ENCODE measurements at regions not wholly inside any gene's neighbourhood (a gene's known extent, or its start where the extent isn't known, plus 50 kb on each side); places are given as distances from the start of the nearest gene placed in this dataset.
"Not testable (repeated sequence)": the region's sequence is repeated elsewhere in the genome, so short reads cannot be mapped to it uniquely, and the experiment has no call there.

DNA sequence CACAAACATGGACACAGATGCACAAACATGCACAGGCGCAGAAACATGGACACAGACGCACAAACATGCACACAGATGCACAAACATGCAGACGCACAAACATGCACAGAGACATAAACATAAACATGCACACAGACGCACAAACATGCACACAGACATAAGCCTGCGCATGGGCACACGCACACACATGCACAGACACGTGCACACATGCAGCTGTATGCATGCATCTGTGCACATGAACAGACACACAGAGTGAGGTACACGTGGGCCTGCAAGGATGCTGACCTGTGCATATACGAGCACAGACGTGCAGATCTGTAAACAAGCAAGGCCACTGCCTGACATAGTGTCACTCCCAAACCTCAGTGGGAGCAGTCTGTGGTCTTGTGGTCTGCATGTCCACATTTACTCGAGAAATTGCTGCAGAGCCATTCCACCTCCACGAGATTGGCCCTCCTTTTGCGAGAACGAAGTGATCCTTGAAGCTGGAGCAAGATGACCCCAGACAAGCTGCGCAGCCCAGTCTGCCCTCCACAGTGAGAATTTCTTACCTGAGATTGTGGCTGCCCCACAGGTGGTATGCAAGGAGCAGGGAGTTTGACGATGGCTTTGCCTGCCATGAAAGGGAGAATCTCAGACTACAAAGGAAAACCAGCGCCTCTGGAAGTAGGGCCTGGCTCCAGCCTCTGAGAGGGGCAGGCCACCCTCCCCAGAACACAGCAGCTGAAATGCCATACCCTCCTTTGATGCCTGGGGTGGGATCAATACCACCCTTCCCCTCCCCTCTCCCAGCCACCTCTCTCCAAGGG lies 299.9 kb downstream of the BRD1 start:
- DNase-seq (ENCODE audit: low read depth in 2 of 2) = no peak

DNA sequence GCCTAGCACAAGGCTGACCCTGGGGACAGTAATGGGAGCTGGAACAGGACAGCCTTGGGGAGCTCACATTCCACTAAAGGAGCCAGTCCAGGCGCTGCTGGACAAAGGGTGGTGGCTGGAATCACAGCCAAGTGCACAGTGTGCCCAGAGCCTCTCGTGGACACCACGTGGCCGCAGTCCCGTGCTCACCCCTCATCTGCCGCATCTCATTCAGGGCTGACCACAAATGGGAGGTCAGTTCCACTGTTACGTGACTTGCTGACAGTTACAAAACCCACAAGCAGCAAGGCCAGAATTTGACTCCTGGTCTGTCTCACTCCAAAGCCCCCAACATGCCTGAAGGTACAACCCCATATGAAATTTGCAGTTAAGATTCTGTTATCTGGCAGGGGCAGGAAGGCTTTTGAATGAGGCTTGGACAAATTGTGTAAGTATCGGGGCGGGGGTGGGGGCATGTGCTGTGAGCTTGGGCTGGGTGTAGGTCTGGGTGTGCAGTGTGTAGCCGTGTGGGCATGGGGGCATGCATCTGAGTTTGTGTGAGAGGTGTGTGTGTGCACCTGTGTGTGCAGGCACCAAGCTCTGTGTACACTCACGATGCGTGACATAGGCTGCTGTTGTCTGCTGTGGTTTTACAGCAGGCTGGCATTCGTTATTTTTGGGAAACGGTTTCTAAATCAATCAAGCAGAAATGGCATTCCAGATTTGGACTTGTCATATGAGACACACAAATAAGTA lies 301.7 kb downstream of the BRD1 start:
- DNase-seq (ENCODE audit: low read depth in 2 of 2) = no peak

DNA sequence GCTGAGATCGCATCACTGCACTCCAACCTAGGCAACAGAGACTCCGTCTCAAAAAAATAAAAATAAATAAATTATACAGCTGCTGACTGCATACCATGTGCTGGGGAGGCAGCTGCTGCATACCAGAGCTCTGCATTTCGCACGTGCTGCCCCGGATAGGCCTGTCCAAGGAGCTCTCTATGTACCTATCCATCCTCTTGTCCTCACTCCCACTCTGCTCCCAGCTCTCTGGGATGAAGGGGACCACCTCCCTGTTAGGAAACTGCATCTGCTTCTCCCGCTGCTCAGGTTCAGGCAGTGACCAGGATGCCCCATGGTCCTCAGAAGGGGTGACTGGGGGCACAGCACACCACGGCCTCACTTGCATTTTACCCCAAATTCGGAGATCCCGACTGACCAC lies 302.3 kb downstream of the BRD1 start:
- DNase-seq (ENCODE audit: low read depth in 2 of 2) = no peak

DNA sequence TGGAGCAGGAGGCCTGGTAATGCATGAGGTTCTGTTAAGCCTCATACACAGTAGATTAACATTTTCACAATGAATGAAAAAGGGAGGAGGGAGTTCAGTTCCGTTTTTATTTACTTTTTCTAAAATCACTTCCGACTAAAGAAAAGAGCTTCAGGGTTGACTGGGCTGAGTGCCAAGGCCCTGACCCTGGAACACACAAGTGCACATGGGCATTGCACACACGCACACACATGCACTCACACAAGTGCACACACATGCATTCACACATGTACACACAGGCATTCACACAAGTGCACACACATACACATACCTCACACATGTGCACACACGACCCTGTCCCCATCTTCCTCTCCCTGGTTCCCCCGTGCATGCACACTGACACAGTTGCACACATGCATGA lies 303.3 kb downstream of the BRD1 start:
- DNase-seq (ENCODE audit: low read depth in 2 of 2) = no peak

DNA sequence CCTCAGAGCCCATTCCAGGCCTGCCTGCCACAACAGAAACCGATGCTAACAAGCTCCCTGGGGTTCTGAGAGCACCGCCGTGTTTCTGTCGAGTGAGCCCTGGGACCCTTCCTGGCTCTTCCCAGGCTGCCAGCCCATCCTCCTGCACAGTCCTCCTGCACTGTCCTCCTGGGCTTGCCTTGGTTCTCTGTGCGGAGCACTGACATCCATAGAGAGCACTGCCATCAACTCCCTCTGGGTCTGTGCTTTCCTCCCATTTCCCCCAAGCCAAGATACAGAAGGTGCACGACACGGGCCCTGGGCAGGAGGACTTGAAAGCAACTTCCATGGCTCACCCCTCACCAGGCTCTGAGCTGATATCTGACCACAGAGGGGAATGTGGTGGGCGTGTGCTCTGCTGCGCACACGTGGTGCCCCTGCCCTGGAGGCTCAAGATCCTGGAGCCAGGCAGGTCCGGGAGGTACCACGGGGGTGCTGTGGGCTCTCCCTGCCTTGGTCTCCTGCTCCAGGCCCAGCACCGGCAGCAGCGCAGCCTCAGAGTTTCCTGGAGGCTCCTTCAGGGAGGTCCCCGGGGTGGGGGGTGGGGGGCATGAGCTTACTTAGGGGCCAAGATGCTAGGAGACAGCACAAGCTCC lies 304.2 kb downstream of the BRD1 start:
- no peak for DNase-seq (ENCODE audit: low read depth in 2 of 2)

DNA sequence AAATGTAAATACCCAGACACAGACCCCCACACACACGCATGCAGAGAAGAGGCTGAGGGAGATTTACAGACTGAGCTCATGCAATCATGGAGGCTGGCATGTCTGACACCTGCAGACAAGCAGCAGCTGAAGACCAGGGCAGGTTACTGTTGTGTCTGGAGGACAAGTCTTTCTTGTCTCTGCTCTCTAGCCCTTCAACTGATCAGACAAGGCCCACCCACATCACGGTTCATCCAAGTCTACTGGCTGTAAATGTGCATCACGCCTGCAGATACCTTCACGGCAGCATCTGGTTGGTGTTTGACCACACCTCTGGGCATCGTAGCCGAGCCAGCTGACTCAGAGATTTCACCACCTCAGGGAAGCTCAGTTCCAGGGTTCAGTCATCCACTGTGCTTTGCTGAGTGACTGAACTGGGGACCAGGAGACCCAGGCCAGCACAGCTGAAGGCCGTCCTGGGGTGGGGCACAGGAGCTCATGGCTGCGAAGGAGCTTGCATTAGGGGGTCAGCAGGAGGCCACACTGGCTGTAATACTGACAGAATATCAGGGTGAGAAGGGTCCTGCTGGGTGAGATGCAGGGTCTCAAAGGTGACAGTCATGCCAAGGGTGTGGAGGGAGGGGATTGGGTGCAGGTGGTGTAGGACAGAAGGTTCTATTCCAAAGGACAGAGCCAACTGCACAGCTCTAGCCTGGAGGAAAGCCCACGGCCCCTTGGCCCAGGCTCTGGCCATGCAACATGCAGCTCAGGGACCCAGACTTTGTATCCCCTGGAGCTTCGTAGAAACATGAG lies 304.9 kb downstream of the BRD1 start:
- DNase-seq (ENCODE audit: low read depth in 2 of 2) = no peak

DNA sequence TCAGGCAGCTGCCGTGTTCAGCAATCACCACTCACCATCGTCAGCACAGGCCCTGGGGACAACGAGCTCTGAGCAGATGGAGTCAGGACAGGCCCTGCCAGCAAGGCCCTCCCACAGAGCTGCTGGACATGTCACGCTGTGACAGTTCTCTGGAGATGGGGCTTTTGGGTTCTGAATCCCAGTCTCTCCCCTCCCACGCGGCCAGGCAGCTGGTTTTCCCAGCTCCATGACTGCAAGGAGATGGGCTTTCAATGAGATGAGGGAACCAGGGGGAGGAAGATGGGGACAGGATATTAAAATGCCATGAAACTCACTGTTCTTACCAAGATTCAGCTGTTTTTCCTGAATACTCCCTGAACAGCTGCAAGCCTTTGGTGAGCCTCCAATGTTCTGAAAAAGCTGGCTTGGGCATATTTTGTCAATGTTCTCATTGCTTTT lies 305.9 kb downstream of the BRD1 start:
- no peak for DNase-seq (ENCODE audit: low read depth in 2 of 2)

DNA sequence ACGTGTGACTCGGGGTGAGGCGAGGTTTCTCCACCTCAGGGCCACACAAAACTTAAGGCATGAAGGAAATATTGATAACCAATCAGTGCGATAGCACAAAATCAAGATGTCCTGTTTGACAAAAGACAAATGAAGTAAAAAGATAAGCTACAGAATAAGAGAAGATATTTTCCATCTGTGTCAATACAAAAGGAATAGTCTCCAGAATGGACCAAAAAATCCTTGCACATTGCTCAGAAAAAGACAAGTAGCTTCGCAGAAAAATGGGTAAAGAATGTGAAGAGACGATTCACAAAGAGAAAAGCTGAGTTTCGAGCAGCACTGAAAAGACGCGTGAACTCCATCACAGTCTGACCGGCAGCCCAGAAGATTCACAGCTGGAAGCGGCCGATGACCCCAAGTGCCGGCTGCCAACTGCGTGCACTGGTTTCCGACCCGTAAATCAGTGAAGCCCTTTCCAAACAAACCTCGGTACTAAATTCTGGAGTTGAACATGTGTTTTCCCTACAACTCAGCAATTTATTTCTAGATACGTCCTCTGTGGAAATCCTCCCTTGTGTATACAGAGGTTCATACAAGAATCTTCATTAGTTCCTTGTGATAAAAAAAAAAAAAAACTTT lies 308.4 kb downstream of the BRD1 start:
- DNase-seq (ENCODE audit: low read depth in 2 of 2) = no peak

DNA sequence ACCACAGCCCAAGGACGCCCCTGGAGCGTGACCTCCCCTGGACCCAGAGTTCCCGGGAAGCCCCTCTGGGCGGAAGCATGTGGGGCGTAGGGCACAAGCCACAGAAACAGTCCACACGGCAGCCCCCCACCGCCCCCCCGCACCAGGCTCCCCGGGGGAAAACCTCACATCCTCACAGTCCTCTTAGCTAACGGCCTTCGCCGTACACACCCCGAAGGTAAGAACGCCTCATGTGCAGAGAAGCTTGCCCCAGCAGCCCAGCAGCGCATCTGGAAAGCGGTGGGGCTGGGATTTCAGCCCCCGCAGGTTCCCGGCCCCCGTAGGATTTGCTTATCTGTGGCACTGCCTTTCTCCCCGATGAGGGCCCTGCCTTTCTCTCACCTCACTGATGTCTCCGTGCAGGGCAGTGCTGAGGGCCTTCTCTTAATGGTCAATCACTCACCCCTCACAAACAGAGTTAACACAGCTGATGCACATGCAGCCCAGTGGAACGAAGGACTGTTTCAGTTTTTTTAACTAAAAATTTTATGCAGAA lies 309.2 kb downstream of the BRD1 start:
- no peak for DNase-seq (ENCODE audit: low read depth in 2 of 2)

DNA sequence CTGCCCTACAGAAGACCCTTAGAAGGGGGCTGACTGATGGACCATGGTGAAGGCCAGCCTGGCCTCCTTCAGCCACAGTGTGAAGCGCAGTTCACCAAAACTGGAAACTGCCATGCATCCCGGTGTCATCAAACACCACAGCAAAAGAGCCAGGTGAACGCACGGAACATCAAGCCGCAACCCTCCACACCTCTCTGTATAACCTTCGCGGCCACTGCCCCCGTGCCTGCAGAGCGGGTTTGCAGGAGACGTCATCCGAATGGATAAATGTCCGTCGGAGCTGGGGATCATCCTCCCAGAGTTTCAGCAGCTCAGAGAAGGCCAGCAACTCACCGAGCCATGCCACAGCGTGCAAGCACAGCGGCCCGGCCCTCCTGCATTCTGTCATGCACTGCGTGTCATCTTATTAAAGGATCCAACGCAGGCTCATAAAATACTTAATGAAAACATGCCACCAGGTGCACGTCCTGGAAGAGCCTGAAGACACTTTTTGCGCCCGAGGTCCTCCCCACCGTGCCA lies 309.9 kb downstream of the BRD1 start:
- no peak for DNase-seq (ENCODE audit: low read depth in 2 of 2)

DNA sequence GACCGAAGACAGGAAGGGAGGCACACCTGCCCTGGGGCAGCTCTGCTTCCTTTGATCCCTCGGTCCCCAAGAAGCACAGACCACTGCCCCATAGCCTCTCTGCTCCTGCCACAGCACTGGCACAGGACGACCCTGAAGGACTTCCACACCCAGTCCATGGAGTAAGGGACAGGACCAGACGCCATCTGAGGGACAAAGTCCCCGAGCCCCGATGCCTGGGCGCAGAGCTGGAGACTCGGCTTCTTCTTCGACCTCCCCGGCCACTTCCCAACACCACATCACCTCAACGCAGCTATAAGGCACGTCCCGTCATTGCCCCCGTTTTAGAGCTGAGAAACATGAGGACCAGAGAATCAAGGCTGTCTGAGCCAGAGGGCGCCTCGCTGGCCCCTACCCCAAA lies 310.5 kb downstream of the BRD1 start:
- no peak for DNase-seq (ENCODE audit: low read depth in 2 of 2)

DNA sequence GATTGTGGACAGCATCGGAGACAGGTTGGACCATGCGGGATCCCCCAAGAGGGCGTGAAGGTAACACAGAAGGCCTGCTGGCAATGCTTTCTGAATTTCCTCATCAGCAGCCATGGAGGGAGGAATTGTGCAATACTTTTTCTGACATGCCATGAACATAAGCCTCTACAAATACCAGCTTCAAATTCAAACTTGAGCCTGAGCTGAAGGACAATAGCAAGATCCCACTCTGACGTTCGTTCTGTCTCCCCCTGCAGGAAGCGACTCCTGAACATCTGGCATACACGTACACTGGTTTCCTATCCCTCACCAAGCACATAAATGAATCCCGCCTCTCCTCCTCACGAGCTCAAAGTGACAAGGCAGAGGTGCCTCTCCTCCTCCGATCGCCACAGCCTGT lies 312.2 kb downstream of the BRD1 start:
- DNase-seq (ENCODE audit: low read depth in 2 of 2) = no peak

DNA sequence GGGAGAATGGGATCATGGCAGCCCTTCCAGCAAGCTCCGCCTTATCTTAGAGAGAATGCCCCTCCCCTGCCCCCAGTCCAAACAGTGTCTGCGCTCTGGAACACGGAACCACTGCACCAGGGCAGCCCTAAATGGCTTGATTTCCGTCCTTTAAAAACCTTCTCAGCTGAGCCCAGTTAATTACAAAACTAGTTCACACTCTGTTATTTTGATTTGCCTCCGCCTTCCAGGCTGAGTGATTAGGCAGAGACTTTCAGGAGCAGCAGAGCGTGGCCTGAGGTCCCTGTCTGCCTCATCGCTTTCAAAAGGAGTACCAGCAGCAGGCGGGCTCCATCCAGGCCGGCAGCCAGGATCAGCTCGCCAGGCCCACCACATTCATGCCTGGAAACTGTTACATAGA lies 313.0 kb downstream of the BRD1 start:
- no peak for DNase-seq (ENCODE audit: low read depth in 2 of 2)

DNA sequence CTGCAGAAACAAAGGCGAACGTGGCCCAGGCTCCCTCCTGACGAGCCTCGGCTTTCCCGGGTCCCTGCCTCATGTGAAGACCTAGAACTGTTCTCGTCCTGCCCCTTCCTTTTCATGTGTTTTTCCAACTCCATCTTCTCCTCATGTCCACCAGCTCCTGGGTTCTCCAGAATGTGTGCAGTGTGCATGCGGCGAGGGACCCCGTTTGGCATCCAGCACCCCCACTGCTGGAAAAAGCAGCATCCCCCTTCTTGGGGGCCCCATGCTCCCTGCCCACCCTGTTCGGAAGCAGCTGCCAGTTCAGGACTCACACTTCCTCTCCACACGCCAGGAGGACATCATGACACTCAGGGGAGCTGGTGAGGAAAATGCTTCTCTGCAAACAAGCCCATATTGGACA lies 313.5 kb downstream of the BRD1 start:
- DNase-seq (ENCODE audit: low read depth in 2 of 2) = no peak

DNA sequence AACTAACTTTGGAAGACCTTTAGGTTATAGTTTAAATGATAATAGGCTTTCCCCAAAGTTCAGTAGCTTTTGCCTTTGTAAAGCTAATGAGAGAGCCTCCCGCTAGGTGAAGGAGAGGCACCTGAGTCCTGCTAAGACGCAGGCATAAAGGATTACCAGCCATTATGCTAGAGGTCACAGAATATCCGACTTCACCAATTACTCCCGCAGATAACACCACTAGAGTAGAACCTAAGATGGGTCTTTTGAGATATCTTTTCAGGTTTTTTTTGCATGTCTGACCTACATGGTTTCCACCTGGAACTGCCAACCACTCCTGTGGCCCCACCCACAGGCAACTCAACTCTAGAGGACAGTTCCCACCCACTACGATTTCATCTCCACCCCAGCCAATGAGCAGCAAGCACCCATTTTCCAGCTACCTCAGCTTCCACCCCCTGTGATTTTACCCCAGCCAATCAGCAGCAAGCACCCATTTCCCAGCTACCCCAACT lies 314.3 kb downstream of the BRD1 start:
- no peak for DNase-seq (ENCODE audit: low read depth in 2 of 2)

DNA sequence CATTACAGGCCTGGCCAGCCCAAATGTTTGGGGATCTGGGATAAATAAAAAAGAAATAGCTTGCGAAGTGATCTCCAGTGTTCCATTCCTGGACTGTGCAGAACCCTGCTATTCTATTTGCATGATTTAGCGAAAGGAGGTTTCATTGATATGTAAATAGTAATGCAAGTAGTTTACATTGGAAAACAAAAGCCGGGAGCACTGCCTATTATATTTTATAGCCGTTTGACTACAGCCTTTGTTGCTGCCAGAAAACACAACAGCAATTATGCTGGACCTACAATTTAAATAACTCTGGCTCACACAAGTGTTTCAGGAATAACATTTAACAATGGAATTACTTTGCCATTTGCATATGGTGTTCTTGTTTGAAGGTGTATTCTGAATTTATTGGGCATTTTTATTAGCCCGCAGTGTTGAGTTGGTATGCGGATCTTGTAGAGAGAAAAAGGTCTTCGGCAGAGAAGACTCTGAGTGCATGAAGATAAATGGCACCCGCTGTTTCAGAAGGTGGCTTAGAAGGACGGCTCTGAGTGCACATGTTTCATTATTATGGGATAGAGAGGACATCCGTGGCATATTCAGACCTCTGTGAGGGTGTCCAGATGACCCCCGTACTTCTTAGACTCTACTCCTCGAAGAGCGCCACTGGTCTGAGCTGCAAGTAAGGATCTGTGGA lies 315.0 kb downstream of the BRD1 start:
- no peak for DNase-seq (ENCODE audit: low read depth in 2 of 2)

DNA sequence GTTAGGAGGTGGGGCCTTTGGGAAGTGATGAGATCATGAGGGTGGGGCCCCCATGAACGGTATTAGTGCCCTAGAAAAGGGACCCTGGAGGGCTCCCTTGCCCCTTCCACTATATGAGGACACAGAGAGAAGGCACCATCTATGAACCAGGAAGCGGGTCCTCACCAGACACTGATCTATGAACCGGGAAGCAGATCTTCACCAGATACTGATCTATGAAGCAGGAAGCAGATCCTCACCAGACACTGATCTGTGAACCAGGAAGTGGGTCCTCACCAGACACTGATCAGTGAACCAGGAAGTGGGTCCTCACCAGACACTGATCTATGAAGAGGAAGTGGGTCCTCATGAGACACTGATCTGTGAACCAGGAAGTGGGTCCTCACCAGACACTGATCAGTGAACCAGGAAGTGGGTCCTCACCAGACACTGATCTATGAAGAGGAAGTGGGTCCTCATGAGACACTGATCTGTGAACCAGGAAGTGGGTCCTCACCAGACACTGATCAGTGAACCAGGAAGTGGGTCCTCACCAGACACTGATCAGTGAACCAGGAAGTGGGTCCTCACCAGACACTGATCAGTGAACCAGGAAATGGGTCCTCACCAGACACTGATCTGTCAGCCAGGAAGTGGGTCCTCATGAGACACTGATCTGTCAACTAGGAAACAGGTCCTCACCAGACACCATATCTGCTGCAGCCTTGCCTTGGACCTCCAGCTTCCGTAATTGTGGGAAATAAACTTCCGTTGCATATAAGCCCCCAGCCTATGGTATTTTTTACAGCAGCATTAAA lies 316.1 kb downstream of the BRD1 start:
- not testable (repeated sequence) for DNase-seq (ENCODE audit: low read depth in 2 of 2)

DNA sequence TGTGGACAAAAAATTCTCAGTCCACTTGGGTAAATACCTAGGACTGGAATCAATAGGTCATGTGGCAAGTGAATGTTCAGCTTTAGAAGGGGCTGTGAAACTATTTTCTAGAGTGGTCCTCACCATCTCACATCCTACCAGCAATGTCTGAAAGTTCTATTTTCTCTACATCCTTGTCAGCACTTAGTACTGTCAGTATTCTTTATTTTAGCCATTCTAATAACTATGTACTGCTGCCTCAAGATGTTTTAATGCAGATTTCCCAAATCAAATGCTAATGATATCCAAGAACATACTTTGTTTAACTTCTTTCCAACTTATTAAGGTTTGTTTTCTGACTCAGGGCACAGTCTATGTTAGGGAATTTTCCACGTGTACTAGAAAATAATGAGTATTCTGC lies 317.0 kb downstream of the BRD1 start:
- no peak for DNase-seq (ENCODE audit: low read depth in 2 of 2)

DNA sequence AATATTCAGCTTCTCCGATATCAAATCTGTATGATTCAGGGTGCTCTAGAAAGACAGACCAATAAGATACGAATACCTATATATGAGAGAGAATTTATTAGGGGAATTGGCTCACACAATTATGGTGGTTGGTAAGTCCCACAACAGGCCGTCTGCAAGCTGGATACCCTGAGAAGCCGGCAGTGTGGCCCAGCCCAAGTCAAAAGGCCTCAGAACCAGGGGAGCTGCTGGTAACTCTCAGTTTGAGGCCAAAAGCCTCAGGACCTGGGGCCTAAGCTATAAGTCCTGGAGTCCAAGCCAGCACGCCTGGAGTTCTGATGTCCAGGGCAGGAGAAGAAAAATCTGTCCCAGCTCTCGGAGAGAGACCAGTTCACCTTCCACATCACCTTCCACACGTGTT lies 318.7 kb downstream of the BRD1 start:
- DNase-seq (ENCODE audit: low read depth in 2 of 2) = no peak

DNA sequence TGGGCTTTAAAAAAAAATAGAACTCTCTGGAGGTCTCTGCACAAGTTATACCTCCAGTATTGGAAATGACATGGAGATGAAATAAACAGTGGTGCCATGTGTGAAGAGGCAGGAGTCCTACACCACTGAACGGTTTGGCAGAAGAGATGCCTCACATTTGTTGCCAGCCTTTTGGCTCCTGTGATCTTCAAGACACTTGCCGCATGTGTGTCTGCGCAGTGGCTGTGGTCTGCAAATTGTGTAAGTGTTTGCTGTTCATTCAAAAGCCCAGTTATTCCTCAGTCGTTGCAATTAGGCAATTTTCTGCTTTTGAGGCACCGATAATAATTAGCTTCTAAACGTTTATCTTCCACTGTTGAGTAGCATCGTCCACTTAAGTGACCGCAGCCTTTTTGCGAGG lies 319.1 kb downstream of the BRD1 start:
- no peak for DNase-seq (ENCODE audit: low read depth in 2 of 2)
